HG03521 (cell line): ENCODE measurements at regions not wholly inside any gene's neighbourhood (a gene's known extent, or its start where the extent isn't known, plus 50 kb on each side); places are given as distances from the start of the nearest gene placed in this dataset.

Experiments
- ATAC-seq: cut with Tn5 transposase; IDR thresholded peaks from one replicate; pipeline ENCODE4 v1.9.1; 2021; ENCODE audit warnings: mild to moderate bottlenecking, moderate library complexity; ENCODE audit not compliant: unreplicated experiment

DNA sequence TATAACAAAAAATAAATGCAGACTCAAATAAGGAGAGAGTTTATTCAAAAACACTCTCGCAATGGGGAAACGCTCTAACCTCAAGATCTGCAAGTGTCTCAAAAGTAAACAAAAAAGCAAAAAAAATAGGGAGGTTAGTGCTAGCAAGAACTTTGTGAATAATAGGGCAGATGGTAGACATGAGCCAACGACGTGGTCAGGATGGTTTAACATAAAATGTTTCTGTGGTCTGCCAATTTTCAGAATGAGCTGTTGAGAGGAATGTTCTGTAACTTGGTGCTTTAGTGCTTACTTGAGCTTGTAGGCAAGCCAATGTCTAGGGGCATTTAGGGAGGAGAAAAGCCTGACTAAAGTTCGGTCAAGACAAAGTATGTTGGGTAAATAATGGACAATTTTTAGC is 1813.9 kb upstream of the CDH6 start:
- no peak for ATAC-seq

DNA sequence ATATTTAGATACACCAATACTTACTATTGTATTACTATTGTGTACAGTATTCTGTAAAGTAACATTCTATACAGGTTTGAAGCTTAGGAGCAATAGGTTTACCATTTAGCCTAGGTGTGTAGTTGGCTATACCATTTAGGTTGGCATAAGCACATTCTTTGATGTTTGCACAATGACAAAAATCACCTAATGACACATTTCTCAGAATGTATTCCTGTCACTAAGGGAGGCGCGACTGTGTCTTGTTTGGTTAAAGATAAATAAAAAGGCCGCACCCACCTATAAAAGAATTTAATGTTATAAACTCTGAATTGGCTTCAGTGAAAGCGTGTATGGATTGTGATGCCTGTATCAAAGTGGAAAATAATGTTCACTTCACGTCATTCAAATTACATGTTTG is 1815.4 kb upstream of the CDH6 start:
- ATAC-seq: no peak

- no peak for ATAC-seq
Measured at GRCh38 chr5:29370248-29370647, 1823.2 kb upstream of the CDH6 start.

DNA sequence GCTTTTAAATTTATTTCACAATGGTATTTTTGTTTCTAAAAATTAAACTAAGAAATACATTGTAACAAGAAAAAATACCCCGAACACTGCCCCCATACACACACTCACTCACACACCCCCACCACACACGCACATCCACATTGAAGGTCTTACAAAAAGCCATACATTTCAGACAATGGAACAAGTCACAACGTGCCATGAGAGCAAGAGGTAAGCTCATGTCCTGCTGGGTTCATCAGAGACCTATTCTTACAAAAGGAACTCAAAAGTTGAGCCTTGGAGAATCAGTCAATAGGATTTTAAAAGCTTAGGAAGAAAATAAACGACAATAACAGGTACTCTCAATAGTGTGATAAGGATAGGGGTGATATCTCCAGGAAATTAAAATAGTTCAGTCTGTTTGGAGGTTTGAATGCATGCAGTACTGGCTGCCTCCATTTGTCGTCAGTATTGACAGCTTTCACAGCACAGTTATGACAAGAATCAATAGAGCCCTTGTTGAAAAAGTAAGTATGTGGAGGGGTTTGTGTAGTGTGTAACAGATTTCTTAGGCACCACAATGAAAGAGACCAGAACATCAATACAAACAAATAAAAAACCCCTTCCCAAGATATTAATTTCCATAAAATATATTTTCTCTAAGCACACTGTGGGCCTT is 1826.2 kb upstream of the CDH6 start:
- ATAC-seq: no peak

GRCh38 chr5:29351170-29351569 is 1842.3 kb upstream of the CDH6 start:
- no peak for ATAC-seq

- ATAC-seq: no peak
Measured at GRCh38 chr5:29337030-29337429, 1856.5 kb upstream of the CDH6 start.

DNA sequence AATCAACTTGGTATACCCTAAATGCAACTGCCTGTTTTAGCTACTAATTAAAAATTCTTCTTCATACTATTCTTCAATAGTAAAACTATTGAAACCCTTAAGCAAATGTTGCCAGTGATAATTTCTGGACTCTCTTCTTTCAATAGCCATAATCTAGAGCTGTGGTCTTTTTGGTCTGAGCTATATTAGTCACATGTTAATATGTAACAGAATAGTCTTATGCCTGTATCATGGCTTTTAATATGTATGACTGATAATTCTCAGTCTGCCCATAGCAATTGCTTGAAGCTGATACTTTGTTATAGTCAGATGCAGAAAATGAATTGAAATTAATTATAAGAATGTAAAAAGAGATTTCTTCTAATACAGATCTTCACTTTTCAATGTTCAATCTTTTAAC is 1871.9 kb upstream of the CDH6 start:
- no peak for ATAC-seq

- ATAC-seq: no peak
Measured at GRCh38 chr5:29309359-29309758, 1884.1 kb upstream of the CDH6 start.

DNA sequence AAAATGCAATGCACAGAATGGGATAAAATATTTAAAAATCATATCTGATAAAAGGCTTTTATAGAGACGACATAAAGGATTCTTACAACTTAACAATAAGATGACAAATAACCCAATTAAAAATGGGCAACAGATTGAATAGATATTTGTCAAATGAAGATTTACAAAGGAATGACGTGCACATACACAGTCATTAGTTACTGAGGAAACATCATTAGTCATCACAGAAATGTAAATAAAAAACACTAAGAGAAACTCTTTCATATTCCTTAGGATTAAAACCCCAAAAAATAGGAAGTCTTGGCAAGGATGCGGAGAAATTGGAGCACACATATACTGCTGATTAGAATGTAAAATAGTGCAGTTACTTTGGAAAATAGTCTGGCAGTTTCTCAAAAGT is 1886.0 kb upstream of the CDH6 start:
- ATAC-seq: no peak

DNA sequence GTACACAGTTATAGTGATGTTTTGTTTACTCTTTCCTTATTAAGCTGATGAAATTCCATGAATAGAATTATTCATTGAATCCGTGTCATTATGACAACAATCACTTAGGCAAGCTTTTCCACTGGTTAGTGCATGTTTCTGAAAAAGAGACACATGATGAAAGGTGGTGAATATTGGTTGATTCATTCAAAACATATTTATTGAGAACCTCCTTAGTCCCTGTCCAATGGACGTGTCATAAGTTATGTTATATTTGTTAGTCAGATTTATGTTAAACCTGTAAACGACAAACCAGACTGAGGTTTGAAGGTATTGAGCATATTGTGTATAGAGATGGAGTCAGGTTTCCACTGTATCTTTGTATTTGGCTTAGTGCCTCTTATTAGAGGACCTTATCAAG is 1888.9 kb upstream of the CDH6 start:
- no peak for ATAC-seq

GRCh38 chr5:29296548-29296947 is 1896.9 kb upstream of the CDH6 start:
- ATAC-seq: no peak

GRCh38 chr5:29277642-29278041 is 1915.8 kb upstream of the CDH6 start:
- ATAC-seq: no peak

GRCh38 chr5:29276371-29276770 is 1917.1 kb upstream of the CDH6 start:
- no peak for ATAC-seq

GRCh38 chr5:29263915-29264351 is 1929.6 kb upstream of the CDH6 start:
- ATAC-seq: no peak

DNA sequence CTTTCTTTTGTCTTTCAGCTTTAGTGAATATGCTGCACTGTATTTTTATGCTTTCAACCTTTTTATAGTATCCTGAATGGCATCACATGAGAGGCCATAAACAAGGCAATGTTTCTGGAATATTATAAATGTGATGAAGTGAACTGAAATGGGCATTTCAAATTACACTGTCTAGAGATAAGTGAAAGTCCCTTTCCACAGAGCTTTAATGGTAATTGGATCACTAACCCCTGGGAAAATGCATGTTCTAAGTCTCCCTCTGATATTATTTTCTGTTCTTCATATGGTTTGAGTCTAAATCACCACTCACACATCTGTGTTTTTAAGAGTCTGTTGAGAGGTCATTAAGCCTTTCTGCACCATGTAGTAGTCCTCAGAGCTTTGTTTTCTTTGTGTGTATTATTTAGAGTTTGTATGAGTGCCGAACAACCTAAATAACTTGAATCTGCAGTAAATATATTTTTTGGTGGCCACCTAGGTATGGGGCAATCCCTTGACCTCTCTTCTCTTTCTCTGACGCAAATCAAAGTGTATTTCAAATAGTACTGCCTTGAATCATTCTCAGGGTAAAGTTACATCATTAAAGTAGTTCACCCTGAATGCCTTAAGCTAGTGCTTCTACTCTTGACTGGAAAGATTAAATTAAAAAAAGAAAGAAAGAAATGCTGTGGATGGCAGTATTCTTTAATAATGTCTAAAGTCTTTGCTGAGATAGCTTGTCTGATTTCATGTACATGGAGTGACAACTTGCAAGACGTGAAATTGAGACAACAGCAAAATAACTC is 1931.0 kb upstream of the CDH6 start:
- no peak for ATAC-seq

DNA sequence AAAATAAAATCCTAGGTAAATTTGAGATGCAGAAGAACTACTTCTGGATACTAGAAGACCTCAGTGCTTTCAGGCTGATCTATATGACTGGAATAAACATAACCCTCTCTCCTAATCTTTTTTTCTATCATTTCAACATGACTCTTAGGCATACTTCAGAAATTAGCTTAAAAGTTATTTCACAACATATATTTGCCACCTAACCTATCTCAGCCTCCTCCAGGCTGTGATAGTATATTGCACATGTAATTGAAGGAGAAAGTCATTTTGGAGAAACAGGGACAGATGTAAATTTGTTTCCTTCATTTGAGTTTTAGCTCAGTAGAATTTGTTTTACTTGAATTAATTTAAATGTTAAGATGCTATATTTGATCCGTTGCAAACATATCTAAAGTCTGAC is 1932.3 kb upstream of the CDH6 start:
- ATAC-seq: no peak

GRCh38 chr5:29252390-29252789 is 1941.1 kb upstream of the CDH6 start:
- ATAC-seq: no peak

- ATAC-seq: no peak
Measured at GRCh38 chr5:29247346-29248028, 1946.0 kb upstream of the CDH6 start.

- no peak for ATAC-seq
Measured at GRCh38 chr5:29240379-29240778, 1953.1 kb upstream of the CDH6 start.

GRCh38 chr5:29239606-29240005 is 1953.9 kb upstream of the CDH6 start:
- ATAC-seq: no peak

- no peak for ATAC-seq
Measured at GRCh38 chr5:29238115-29238514, 1955.4 kb upstream of the CDH6 start.

GRCh38 chr5:29231154-29231553 is 1962.3 kb upstream of the CDH6 start:
- ATAC-seq: no peak
